COLO668 (cell line): ENCODE measurements at regions not wholly inside any gene's neighbourhood (a gene's known extent, or its start where the extent isn't known, plus 50 kb on each side); places are given as distances from the start of the nearest gene placed in this dataset.

Source experiments
- DNase-seq: peaks from one replicate; lab custom pipeline; 2025; ENCODE audit not compliant: unreplicated experiment; lab: John Stamatoyannopoulos, UW

- no peak for DNase-seq
Observed at GRCh38 chr15:98382139-98382538, 266.2 kb upstream of the IGF1R start.

DNA sequence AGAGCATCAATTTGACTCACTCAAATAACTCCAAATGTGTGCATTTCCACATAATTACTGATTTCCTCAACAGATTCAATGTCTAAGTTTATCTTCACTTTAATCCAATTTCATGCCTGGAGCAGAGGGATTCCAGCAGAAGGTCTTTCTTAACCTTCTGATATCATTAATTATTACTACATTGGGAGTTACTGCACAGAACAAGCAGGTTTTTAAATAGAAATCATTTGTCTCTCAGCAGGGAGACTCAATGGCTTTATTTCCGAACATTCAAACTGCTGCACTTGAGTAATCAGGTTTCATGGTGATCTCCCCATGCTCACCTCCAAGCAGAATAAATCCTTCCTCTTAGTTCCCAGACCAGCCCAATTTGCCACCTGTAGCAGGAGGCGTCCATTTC, 264.8 kb upstream of the IGF1R start:
- no peak for DNase-seq

DNA sequence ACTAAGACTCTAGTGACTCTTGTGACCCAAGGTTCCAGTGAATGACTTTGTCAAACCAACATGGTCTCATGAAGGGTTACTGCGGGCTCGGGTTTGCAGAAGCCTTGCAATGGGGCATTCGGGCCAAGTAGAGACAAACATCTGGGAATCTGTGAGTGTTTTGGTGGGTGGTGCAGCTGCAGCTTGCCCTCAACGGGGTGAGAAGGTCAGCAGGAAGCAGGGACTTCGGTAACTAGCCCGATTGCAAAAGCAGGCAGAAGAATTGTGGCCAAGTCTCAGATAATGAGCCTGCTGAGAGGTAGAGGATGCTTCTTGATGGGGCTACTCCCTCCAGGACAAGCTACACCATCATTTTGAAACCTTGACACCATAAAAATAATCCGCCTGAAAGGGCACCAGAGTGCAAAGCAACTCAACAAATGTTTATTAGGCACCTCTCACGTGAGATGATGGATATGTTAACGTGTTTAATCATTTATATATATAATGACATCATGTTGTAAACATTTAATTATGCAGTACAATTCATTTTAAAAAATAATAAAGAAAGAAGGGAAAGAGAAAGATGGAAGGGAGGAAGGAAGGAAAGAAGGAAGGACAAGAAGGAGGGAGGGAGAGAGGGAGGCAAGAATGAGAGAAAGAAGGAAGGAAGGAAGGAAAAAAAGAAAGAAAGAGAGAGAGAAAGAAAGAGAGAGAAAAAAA, 263.9 kb upstream of the IGF1R start:
- no peak for DNase-seq

- no peak for DNase-seq
Observed at GRCh38 chr15:98385752-98386381, 262.5 kb upstream of the IGF1R start.

DNA sequence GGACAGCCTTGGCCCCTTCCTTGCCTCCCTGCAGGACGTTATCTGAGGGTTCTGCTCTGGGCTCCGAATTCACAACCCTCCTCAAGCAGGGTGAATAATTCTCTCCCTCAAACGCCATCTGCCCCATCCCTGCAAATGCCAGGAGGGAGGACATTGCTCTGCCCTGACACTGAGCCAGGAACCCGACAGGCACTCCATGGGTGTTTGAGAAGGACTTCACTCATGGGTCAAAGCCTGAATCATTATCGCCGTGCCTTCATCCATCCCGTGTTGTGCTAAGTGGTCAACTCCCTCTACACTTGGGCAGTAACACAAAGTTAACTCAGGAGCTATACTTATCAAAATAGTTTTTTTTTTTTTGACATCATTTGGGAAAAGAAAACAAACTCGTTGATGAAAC, 261.8 kb upstream of the IGF1R start:
- no peak for DNase-seq

- no peak for DNase-seq
Observed at GRCh38 chr15:98387866-98388265, 260.5 kb upstream of the IGF1R start.

DNA sequence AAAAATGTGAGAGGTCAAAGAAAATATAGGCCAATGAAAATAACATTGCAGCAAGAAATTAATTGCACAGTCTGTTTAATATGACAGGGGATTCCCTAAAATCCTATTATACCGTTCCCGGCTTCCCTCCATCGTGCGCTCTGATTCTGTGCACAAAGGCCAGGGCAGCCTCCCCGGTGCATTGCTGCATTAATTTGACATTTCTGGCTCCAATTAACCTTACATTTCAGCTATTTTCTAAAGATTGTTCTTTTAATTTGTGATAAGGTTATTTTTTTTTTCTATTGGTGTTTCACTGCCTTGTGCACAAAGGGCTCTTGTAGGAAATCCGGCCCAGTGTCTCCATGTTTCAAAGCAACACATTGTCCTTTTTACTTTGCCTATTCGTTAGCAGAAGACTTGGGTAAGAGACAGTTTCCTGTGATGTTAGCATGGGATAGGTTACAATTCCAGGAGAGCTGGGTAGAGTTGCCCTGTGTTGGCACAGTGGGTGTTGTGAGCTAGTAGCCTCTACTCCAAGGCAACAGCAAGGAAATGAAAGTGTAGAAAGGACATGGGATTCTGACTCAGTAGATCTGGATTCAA, 257.3 kb upstream of the IGF1R start:
- no peak for DNase-seq

- no peak for DNase-seq
Observed at GRCh38 chr15:98391568-98391967, 256.8 kb upstream of the IGF1R start.

DNA sequence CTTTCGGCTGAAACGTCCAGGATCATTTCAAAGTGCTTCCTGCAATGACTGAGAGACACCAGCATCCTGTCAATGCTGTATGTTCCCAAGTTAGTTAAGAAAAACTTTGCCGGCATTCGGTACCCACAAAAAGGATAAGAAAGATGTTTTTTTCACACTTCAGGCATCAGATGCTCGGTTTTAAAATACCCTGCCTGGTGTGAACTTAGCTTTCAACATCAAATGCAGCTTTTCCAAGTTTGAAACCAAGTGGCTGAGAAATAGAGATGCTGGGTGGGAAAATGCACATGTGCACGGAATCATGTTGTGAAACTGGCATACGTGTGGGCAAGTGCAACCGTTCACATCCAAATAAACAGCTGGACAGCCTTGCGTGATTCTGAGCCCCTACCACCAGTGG, 254.9 kb upstream of the IGF1R start:
- DNase-seq, result no peak

- no peak for DNase-seq
Observed at GRCh38 chr15:98394546-98394945, 253.8 kb upstream of the IGF1R start.

GRCh38 chr15:98395974-98396610, 252.2 kb upstream of the IGF1R start:
- DNase-seq, result no peak

- no peak for DNase-seq
Observed at GRCh38 chr15:98397419-98397818, 250.9 kb upstream of the IGF1R start.

DNA sequence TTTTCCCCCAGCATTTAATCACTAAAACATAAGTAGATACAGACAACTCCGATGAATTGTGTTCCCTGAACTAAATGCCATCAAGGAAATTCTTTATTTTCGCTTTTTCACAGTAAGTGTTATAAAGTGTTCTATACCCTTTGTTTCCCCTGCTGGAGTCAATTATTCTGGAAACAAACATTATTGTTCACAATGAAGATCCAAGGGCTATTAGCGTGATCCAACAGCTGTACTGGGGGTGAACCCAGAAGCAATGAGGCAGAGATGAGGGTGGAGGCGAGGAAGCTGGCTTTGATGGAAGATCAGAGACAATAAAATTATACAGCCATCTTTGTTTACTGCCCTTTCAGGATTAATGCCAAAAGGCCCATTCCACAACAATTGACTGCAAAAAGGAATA, 250.3 kb upstream of the IGF1R start:
- no peak for DNase-seq

- DNase-seq, result no peak
Observed at GRCh38 chr15:98398886-98399285, 249.5 kb upstream of the IGF1R start.

DNA sequence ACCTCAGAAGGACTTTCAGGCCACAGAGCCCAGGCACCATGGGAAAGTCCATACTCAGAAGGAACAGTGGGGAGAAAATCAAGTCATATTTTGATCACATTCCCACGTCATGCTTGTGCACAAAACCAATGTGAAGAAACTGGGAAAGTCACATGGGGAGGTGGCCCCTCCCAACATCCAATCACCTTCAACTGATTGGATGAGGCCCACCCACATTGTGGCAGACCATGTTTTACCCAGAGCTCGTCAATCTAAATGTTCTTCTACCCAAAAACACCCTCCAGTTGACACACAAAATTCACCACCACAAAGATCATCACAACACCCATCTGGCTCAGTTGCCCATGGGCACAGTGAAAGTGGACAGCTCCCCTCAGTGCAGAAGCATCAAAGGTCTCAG, 248.2 kb upstream of the IGF1R start:
- no peak for DNase-seq

DNA sequence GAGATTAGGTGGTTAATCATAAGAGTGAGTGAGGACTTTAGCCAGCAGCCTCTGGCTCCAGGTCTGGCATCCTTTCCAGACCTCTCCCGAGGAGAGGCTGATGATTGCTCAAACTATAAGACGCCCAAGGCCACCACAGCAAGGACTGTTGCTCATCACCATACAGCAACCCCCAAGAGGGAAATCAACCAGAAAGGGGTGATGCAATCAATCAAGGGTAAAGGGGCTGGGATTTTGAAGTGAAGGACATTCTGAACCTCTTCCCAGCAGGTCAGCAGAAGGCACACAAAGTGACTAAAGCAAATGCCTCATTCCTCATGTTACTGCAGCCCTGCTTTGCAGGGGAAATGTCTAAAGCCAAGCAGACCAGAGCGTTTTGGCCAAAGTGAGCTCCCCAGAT, 247.3 kb upstream of the IGF1R start:
- no peak for DNase-seq

DNA sequence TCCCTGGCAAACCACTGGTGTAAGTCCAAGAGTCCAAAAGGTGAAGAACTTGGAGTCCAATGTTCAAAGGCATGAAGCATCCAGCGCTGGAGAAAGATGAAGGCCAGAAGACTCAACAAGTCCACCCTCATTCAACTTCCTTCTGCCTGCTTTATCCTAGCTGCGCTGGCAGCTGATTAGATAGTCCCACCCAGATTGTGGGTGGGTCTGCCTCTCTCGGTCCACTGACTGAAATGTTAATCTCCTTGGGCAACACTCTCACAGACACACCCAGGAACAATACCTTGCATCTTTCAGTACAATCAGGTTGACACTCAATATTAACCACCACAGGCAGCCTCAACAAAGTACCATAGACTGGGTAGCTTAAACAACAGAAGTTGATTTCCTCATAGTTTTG, 245.9 kb upstream of the IGF1R start:
- DNase-seq, result no peak

DNA sequence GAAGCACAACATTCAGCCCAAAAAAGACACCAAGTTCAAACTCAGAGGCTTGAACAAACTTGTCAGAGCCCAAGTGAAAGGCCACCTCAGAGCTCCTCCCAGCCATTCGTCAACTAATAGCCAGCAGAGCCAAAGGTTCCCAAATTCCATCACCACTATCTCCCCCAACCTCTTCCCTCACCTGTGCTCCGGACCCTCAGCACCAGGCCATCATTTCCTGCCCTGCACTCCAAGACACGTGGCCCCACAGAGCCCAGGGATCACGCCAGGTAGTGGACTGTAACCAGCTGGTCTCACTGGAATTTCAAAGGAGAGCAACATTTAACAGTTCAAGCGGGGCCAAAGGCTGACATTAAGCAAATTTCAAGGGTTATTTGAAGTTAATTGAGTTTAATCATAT, 245.2 kb upstream of the IGF1R start:
- DNase-seq, result no peak

DNA sequence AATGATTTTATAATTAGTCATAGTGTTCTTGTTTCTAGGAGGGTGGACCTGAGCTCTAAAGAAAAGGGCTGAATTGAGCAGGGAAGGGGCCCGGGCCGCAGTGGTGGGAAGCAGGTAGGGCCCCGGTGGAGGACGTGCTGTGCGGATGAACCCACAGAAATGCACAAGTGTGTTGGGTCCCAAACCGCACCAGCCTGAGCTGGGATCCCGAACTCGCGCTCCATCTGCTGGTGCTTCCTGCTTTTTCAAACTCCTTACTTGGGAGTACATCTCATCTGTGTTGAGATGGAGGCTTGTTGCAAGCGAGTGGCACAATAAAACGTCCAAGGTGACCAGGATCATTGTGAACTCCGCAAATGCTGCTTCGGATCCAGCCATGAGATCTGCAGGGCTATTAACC, 244.8 kb upstream of the IGF1R start:
- DNase-seq, result no peak

DNA sequence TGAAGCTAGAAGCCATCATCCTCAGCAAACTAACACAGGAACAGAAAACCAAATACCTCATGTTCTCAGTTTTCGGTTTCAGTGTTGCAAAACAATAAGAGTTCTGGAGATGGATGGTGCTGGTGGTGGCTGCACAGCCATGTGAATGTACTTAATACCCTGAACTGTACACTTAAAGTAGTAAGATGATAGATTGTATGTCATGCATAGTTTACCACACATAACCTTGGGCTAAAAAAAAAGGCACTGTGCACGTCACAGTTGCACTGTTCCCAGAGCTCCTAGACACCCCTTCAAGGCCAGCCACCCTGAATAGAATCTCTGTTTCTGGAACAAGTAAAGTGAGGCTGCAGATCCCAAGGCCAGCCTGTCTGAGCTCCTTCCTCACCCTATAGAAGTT, 243.3 kb upstream of the IGF1R start:
- DNase-seq, result no peak

GRCh38 chr15:98408231-98408630, 240.1 kb upstream of the IGF1R start:
- DNase-seq, result no peak

- no peak for DNase-seq
Observed at GRCh38 chr15:98410328-98410727, 238.0 kb upstream of the IGF1R start.
